ELF-1 (cell line): ENCODE measurements at regions not wholly inside any gene's neighbourhood (a gene's known extent, or its start where the extent isn't known, plus 50 kb on each side); places are given as distances from the start of the nearest gene placed in this dataset.

Source experiments
- DNase-seq: peaks from one replicate; pipeline ENCODE4 v3.0.0-alpha.2; 2016; ENCODE audit warnings: low read depth, low spot score

DNA sequence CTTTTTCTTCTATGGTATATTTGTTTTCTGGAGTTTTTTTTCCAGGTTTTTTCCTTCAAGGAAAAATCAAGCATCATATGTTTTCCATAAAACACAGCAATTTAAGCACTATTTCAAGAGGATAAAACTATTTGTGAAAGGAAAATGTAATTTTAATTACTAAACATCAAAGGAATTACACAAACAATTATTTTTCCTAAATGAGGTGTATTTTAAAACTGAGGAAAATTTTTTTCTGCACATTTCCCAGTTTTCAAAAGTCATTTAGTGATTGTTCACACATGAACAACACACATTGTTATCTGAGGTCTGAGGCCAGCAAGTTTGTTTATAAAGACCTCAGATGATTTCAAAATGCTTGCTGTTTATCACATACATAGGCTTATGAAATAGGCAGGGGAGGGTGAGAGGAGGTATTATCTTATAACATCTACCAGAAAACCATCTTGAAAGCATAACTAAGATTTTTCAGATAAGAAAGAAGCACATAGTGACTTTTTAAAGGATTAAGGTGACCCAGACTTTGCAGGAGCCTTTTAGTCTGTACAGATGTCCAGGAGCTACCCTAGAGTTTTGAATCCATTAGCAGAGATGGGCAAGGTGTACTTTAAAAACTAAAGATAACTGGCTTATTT lies 381.6 kb downstream of the GJA1 start:
- DNase-seq: no peak

DNA sequence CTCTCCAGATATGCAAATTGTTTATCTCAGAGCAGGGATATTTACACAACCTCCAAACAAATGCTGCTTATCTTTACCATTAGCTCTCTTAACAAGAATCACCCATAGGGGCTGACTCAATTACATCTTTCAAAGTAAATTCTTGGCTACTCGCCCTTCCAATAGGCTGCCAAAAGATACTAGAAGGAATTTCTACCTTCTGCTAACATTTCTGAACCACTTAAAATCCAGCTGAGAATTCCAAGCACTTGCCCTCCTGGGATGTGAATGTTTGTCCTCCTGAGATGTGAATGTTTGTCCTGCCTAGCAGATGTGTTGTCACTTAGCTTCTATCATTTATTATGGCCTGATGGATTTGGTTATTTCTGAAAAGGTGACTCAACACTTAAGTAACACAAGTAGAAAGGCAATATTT lies 388.0 kb downstream of the GJA1 start:
- peak; percentile 49 for DNase-seq

DNA sequence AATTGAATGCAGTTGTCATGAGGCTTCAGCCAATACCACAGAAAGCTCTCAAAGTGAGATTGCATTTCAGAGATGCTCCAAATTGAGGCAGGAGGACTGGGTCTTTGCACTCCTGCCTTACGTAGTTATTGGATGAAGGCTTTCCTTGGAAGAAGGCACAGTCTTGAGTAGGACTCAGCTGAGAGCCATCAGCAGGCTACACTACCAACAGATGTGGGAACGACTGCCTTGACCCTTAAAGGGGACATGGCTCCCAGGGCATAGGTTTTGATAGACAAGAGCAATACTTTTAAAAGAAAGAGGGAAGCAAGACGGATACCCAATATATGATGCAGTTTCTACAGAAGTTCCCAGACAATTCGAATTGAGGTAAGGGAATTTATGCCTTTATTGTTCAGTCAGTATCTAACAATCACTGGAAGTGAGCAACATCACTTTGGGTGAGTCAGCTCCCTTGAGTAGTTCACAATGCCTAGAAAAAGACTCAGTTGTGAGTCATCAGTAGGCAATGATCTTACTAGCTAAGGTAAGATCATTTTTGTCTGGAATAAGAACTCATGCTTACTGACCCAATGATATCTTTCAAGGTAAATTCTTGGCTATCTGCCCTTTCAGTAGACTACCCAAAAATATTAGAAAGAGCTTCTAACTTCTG lies 390.8 kb downstream of the GJA1 start:
- no peak for DNase-seq

DNA sequence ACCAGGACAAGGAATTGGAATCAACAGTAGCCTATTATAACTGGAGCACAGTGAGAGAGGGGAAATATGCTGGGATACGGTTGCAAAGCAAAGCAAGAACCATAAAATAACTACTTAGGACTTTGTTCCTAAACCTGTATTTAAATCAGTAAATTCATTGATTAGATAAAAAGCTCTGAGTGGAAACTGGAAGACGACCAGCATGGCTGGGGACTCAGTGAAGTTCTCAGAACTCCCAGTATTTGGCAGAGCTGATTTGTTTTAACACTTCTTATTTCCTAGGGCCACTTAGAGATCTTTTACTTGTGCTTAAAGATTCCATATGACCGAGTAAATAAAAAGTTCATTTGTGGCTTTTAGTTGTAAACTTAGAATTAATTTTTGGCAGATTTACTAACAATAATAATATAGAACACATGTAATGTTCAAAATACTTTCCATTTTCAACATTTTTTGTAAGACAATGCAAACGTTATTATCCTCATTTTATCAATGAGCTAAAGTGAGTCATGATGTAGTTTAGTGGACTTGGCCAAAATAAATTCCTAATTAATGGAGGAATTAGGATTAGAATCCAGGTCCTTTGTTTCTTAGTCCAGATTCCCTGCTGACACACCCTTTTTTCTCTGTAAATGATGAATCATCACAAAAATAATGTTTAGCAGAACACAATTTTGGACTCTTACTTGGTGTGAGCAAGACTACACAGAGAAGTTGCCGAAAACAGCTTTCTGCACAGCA lies 392.9 kb downstream of the GJA1 start:
- no peak for DNase-seq

DNA sequence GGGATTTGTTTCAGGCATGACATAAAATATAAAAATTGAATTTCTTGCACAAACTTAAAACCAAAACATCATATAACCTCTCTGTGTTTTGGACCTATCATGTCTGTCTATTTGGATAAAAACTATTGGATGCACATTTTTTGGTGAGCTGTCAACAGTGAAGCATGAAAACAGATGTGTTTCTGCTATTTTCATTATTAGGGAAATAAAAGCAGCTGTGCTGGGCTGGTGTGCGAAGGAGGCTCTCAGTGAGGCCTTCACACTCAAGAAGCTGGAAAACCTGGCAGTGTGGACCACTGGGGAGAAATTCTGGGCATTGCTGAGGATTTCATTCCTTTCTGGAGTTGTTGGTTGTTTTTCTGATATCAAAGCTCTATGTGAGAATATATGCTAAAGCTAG lies 395.3 kb downstream of the GJA1 start:
- no peak for DNase-seq

DNA sequence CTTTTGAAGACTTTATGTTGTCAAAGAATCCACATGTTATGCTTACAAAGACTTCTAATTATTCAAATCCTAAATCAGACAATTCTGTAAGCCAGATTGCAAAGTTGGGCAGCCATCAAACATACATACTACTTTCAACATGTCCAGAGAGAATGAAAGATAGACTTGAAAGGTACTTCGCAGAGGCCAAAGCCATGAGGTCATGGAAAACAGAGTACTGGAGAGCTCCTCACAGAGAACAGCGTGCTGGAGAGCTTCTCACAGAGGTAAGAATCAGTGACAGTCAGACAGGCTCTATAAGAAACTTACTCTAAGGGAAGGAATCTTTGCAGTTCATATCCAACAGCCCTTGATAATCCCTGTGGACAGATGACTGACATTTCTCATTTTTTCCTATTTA lies 400.2 kb downstream of the GJA1 start:
- DNase-seq: no peak

DNA sequence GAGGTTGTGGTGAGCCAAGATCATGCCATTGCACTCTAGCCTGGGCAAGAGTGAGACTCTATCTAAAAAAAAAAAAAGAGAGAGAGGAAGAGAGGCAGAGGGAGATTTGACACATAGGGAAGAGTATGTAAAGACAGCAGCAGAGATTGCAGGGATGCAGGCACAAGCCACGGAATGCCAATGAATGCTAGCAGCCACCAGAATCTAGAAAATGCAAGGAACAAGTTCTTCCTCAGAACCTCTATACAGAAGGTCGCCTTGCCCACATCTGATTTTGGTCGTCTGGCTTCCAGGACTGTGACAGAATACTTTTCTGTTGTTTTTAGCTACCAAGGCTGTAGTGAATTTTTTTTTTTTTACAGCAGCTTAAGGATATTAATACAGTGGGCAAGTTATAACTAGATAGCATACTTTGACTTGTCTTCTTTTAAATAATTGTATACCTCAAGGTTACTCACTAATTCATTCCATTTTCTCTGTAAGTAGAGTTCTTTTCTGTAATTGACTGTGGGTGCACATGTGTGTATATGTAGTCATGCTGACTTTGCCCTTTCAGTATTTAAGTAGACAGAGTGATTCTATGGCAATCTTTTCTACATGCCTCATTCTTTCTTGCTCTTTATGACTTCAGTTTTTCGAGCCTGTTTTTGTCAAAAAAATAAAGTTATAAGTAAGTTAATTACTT lies 402.2 kb downstream of the GJA1 start:
- no peak for DNase-seq

DNA sequence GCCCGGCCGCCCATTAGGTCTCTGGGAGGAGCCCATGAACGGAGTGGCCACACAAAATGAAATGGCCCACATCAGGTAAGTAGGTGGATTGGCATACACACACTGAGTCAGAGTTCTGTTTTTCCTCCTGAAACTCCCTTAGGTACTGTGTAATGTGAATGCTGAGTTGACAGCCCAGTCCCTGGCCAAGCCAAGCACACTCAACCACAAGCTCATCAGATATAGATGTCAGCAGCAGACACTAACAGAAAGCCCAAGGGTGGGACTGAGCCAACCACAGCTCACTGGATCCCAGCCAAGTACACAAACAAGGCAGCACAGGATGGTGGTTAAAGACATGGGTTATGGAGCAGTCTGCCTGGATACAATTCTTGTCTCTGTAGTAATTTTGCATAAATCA lies 403.4 kb downstream of the GJA1 start:
- no peak for DNase-seq

DNA sequence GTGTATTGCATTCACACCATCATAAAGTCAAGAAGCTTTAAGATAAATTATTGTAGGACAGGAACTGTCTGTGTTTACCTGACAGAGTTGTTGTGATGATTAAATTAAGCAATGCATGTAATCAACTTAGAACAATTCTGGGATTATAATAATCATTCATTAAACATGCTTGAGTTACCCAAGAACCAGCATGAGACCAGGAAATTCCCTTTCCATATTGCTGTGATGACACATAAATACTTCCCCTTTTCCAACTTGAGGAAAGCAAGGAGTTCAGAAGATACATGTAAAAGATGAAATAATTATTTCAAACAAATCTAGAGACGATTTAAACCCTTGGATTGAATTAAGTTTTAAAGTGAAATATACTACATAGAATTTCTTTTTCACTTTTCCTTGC lies 404.4 kb downstream of the GJA1 start:
- no peak for DNase-seq

DNA sequence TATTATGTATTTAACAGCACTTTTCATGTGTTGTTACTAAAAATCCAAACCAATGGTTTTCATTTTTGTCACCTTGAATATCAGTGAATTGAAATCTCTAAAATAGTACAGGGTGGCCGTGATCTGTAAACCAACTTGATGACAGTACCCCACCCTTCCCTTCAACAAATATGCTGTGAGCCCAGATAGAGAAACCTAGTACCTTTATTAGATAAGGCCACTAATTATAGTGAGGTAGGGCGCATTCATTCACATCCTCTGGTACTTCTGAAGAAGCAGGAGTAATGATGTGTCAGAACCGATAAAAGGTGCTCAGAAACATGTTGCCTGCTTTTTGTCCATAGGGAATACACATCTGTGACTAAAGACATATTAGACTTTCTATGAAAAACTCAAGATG lies 409.5 kb downstream of the GJA1 start:
- DNase-seq: no peak

DNA sequence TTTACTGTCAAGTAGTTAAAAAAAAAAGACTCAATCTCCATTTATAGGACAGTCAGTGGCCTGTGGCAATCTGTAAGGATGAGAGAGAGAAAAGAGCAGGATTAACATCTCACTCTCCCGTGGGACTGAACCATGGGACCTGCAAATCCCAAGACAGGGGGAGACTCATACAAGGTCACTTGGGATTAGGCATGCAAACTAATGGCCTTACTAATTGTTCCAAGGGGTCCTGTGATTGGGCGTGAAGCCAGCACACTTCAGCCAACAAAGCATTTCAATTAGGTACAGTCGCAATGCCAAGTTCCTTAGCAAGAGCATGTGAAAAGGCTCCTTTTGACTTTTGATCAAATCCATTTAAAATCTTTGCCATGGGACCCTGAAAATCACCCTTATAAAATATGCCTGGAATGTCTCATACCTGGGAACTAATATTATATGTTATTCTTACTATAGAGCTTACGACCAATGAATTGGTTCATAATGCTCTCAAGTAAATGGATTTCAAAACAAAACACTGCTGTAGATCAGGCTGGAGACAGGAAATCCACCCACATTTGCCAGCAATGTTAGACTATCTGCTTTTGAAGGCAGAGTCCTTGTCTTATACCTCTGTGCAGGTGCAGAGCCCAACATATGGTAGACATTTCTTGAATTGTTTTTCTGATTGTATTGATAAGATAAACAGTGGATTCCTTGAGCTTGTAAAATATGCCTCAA lies 412.5 kb downstream of the GJA1 start:
- peak; percentile 27 for DNase-seq

DNA sequence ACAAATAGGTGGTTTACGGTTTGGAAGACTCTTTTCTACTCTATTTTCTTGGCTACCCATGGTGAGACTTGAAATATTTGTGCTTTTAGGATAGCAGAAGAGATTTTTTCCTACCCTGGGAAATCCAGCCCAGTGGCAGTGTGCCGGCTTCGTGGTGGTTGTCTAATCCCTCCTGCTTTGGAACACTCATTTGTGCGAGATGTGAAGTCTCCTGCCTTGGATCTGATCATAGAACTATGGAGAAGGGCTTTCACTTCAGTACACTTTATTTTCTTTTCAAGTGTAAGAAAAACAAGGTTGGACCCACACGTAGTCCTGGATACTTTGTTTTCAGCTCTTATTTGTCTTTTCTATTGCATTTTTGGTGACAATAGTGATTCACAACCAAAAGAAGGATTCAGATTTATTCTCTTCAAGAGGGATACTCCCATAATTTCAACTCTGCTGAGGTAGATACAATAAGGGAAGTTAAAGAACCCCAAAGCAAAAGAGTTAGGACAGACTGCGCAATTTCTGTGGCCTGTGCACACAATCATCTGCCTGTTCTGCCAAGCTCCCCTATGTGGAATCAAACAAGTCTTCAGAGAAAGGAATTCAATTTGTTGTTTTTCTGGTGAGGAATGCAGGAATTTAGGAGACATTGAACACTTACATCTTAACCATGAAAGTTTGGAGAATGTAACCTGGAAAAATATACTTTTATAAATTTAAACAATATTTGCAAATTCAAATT lies 413.2 kb downstream of the GJA1 start:
- no peak for DNase-seq

DNA sequence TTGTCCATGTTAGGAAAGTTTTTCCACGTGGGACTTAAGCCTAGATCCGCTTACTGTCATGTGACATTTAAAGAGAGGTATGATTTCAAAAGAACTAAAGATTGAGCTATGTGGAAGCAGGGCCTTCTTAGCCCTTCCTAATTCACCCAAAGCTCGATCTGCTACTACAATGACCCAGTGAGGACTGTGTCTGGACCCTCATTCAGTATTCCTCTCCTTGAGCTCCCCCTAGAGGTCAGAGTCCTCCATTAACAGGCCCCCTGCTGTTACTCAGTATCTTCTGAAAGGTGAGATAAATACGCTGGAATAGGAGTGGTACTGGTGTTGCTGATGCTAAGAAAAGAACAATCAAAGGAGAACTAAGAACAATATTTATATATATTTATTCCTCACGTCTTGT lies 414.0 kb downstream of the GJA1 start:
- peak; percentile 83 for DNase-seq

DNA sequence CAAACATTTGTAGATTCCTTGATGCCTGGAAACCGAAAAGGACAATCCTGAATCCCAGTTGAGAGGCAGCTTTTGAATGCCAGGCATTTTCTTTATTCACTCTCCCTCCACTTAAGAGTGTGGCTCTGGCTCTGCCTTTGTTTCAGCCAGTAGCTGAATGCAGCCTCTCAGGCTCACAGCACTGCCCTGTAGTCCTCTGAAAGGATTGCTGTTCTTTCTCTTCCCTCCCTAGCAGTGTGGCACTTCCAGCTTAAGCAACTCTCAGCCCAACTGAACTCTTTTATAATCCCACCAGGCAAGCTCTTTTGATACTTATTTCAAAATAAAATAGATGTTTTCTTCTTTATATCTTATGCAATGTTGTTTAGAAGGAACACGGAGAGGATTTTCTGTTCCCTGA lies 415.6 kb downstream of the GJA1 start:
- peak; percentile 70 for DNase-seq

DNA sequence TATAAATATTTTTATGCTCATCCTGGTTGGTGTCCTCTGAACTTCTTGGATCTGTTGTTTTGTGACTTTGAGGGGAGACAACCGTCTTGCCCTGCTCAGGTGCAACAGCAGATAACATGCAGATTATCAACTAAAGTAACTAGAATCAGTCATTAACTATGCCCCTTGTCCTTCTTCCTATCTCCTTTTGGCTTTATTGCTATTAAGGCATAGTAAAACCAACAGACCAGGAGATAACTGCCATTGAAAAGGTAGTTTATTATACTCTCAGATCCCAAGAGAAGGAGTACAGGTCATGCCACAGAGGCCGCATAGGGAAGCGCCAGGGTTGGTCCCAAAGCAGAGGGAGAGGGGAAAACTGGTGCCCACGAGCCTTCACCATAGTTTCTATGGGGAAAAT lies 418.2 kb downstream of the GJA1 start:
- DNase-seq: no peak

DNA sequence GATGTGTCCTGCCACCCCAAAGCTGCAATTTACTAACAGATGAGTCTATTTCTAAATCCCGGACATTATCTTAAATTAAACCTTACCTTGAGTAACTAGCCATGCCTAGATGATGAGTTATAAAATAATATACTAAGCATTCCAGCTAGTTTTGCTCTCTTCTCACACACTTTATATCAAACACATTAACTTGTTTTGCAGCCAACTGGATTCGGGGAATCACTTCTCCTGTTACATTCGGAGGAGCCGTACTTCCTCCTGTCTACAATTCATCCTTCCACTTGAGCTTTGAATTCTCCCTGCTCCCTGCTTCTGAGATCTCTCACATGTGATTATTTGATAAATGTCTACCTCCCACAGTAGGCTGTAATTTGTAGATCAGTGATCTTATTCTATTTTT lies 420.1 kb downstream of the GJA1 start:
- DNase-seq: no peak

DNA sequence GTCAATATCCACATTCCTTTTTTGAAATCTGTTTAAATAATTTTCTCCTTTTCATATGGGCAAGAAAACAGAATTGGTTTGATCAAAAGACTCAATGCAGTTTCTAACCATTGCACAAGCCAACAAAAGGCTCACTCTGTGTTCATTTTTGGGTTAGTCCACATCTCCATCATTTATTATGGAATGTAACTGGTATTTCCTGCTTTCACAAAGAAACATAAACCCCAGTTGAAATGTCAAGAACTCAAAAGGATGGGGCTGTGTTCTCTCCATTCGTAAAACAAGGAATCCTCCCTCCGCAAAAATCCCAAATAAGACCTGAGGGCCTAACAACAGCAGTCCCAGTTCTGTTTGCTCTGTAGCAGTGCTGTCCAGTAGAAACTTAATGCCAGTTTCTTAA lies 420.9 kb downstream of the GJA1 start:
- no peak for DNase-seq

DNA sequence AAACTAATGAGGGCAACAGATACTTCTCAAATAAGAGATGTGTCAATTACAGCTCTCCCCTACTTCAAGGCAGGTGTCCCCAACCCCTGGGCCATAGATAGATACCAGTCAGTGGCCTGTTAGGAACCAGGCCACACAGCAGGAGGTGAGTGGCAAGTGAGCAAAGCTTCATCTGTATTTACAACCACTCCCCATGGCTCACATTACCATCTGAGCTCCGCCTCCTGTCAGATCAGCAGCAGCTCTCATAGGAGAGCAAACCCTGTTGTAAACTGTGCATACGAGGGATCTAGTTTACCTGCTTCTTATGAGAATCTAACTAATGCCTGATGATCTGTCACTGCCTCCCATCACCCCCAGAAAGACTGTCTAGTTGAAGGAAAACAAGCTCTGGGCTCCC lies 422.1 kb downstream of the GJA1 start:
- peak; percentile 25 for DNase-seq

DNA sequence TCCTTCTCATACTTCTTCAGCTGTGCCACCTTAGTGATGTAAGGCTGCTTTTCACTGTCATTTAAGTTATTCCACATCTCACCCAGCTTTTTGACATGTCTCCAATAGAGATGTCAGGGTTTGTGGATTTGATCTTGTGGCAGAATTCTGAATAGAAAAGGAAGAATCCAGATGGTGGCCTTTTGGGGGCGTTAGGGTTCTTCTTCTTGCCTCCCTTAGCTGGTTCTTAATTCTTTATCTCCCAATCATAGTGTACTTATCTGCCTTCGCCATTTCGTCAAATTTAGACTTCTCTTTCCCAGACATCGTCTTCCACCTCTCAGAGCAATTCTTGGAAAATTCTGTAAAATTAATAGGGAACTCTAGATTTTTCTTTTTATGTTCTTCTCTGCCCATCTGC lies 422.9 kb downstream of the GJA1 start:
- DNase-seq: no peak

DNA sequence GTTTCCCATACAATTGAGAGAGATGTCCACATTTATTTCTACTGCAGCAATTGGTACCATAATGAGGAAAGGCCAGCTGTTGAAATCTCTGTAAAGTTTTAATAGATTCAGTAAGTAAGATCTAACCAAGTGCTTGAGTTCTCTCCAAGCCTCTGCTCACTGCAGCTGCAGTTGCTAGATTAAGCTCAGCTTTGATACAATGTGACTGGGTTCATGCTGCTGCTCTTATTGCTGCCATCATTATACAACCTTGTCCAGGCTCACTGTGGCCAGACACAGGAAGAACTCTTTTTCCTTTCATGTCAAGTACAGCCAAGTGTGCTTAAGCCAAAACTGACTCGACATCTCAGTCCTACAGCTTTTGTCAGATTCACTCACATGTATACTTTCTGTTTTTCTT lies 423.5 kb downstream of the GJA1 start:
- no peak for DNase-seq

DNA sequence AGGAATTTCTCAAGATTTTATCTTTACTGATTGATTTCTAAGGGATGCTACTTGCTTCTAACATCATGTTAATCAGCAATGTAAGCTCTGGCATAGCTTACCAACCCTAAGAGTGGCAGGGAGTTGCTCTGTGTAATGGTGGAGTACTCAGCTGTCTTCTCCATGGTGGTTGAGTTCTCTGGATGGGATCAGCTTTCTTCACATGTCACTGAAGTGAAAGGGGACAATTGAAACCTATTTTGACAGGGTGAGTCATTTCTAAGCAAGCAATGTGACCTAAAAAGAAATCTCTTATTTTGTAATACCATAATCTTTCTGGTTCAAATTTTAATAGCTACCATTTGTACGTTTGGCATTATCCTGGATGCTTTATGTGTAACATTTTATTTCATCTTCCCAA lies 430.4 kb downstream of the GJA1 start:
- DNase-seq: no peak
